ENCODE measurements at regions not wholly inside any gene's neighbourhood (a gene's known extent, or its start where the extent isn't known, plus 50 kb on each side); places are given as distances from the start of the nearest gene placed in this dataset.

- DNase-seq: no peak
Observed at GRCh38 chr17:57174591-57174990, 81.7 kb upstream of the MSI2 start.

- DNase-seq: no peak
Observed at GRCh38 chr17:57178839-57179238, 77.5 kb upstream of the MSI2 start.

GRCh38 chr17:57182621-57183020, 73.7 kb upstream of the MSI2 start:
- no peak for DNase-seq

- peak; percentile 61 for DNase-seq
Observed at GRCh38 chr17:57186226-57187019, 69.9 kb upstream of the MSI2 start.

GRCh38 chr17:57187391-57187790, 68.9 kb upstream of the MSI2 start:
- no peak for DNase-seq

GRCh38 chr17:57195785-57196460, 60.4 kb upstream of the MSI2 start:
- no peak for DNase-seq

- DNase-seq: no peak
Observed at GRCh38 chr17:57197466-57198071, 58.8 kb upstream of the MSI2 start.

- DNase-seq: no peak
Observed at GRCh38 chr17:57201481-57201880, 54.8 kb upstream of the MSI2 start.

GRCh38 chr17:57203040-57203439, 53.3 kb upstream of the MSI2 start:
- no peak for DNase-seq

All from NCI-H2029 treated with DMSO at 0.1 percent for 48 hours (cell line).